ENCODE measurements at regions not wholly inside any gene's neighbourhood (a gene's known extent, or its start where the extent isn't known, plus 50 kb on each side); places are given as distances from the start of the nearest gene placed in this dataset.

DNA sequence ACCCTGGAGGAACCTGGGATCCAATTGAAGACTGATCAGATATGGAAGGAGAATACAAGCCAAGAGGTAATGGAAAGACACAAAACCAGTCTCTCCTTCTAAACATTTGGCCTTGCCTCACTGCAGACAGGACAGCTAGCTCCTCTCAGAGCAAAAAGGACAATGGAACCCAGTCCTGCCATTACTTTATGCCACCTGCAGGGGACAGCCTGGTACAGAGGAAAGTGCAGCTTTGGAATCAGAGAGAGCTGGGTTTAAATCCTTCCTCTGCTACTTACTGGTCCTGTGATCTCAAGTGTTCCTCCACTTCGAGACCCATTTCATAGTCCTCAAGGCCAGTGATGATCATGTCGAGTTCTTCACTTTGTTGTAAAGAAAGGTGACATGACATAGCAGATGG, 159.4 kb upstream of the SMAD3 start:
- no peak for DNase-seq
- TF ChIP-seq GATA1 (IDR thresholded peaks at IDR 0.05; ENCODE audit: low read depth, low read length) (no peak), POLR2A (IDR thresholded peaks at IDR 0.05; ENCODE audit: low read length) (no peak)

DNA sequence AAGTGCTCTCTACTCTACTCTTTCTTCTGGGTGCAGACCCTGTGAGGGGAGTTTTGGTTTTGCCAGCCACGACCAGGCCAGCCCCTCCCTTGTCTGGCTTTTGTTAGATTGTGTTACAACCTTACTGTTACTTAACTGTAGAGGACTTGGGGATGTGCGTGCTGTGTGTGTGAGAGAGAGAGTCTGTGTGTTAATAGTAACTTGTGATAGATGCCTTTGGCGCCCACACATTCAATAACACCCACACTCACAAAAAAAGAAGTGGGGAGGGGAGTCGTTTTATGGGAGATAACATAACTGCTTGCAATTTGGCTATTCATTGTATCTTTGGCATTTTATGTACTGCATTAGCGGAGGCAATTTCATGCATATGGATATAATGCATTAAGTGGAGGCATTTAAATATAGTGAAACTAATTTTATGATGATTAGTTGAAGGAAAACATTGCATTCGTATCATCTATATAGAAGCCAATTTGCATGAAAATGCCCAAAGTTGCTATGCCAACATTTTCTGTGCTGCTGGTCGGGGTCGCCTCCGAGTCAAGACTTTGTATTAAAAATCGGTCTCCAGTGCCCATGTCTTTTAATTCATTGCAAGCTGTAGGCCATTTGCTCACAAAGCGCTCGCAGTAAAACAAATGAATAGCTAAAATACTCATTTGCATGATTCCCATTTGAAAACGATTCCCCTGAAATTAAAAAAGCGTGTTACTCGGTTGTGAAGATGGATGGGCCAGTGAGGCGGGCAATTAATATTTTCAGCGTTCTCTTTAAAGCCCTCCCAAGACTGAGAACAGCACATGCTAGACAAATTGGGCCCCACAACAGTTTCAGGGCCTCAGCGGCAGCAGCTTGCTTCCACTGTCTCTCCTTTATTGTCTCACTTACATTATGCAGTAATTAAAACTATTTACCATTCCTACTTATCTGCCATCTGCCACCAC, 158.5 kb upstream of the SMAD3 start:
- TF ChIP-seq POLR2A (IDR thresholded peaks at IDR 0.05; ENCODE audit: low read length) (no peak), GATA1 (IDR thresholded peaks at IDR 0.05; ENCODE audit: low read depth, low read length) (no peak)
- DNase-seq, result no peak

DNA sequence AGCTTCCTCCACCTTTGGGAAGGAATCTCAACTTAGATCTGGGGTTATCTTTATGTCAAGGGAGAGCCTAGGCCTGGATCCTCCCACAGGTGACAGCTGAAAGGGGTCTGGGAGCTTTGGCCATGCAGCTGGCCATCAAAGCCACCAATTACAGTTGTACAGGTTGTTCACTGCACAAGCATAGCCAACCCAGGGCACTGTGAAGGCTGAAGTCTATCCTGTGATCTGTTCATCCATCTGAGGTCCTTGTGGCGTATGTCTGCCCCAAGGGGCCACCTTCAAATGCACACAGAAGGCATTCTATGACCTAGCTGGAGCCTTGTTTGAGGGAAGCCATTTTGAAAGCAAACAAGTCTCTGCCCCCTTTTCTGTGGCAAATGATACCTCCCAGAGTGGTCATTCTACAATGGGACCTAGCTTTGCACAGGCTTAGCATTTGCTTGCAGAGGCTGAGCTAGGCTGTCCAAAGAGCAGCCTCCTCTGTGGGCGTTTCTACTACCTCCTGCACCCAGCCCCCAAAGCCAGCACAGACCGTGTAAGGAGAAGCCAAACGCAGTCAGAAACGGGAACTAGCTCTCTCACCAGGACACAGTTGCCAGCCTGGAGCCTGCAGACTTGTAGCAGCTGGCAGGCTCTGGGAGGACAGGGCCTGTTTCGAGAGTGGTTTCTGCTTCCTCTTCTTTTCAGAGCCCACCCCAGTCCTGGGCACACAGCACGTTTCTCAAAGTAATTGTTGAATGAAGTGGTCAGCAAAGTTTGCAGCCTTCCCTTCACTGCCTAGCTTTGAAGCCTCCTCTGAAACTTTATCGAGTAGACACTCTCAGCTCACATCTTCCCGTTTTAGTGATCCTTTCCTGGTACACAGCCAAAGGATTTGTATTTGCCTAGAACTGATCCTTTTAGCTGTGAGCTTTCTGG, 157.3 kb upstream of the SMAD3 start:
- no peak for DNase-seq
- TF ChIP-seq GATA1 (IDR thresholded peaks at IDR 0.05; ENCODE audit: low read depth, low read length), result no peak
- TF ChIP-seq POLR2A (IDR thresholded peaks at IDR 0.05; ENCODE audit: low read length), result no peak

DNA sequence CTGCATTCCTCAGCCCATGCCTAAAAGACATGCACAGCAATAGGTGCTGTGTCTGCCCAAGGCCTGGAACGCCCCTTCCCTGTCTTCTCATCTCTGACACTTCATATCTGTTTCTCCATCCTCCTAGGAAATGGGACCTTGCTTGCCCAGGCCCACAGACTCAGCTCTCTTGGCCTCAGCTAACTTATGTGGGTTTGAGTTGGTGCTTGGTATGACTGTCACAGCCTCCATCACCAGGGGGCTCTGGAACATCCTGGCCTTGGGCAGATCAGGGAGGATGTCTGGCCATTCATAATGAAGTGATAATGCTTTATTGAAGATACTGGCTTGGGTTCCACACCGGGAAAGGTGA, 156.7 kb upstream of the SMAD3 start:
- TF ChIP-seq GATA1 (IDR thresholded peaks at IDR 0.05; ENCODE audit: low read depth, low read length), result no peak
- TF ChIP-seq POLR2A (IDR thresholded peaks at IDR 0.05; ENCODE audit: low read length), result no peak
- no peak for DNase-seq

DNA sequence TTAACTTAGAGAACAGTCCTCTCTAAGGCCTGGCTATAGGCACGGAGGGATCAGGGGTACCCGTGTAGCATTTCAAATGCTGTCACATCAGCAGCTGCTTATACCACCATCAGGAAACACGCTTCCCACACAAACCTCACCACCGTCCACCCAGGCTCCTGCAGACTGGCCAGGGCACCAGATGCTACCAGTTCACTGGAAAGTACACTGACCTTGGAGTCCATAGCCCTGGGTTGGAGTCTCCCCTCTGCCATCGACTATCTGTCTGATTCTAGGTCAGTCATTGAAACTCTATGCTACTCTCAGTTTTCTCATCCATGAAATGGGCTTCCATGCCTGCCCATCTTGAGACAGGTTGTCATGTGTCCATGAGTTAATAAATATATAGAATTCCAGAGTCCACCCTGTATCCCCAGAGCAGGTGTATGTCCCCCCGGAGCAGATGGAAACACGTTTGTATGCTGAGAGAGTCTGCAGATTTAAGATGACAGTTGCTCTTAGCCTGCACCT, 156.0 kb upstream of the SMAD3 start:
- no peak for DNase-seq
- TF ChIP-seq POLR2A (IDR thresholded peaks at IDR 0.05; ENCODE audit: low read length) (no peak), GATA1 (IDR thresholded peaks at IDR 0.05; ENCODE audit: low read depth, low read length) (no peak)

DNA sequence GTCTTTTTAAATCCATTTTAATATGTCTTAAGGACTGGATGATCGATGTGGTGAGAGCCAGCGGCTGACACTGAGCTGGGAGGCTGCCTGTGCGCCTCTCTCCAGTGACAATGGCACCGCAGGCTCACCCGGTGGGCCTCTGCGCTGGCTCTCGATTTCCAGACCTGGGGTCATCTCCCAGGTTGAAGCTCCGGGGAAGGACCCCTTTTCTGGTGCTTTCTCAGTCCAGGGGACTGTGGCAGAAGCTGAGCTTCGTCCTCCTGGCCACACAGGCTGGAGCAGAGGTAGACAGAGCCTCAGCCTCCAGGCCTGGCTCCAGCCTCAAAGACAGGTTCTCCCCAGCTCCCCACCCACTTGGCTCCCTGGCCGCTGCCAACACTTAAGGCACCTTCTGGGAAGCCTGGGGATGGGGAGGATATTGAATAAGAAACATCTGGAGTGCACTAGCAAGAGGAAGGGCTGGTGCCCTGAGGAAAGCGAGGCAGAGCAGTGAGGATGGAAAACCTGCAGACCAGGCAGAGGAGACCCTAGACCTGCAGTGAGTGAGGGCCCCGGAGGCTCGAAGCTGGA, 154.2 kb upstream of the SMAD3 start:
- TF ChIP-seq GATA1 (IDR thresholded peaks at IDR 0.05; ENCODE audit: low read depth, low read length) (no peak), POLR2A (IDR thresholded peaks at IDR 0.05; ENCODE audit: low read length) (no peak)
- DNase-seq, result no peak

DNA sequence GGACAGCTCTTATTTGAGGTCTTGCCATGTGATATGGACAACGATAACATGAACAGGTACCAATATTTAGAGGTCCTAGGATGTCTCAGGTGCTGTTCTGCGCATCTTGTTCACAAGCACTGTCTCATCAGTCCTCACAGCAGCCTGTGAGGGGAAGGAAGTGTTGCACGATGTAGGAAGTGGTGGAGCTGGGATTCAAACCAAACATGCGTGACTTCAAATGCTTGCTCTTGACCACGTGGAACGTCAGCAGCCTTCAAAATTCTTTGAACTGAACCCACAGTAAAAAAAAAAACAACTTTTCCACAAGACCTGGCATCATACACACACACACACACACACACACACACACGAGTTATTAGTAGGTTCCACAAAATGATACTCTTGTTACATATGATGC, 153.4 kb upstream of the SMAD3 start:
- DNase-seq, result no peak
- TF ChIP-seq POLR2A (IDR thresholded peaks at IDR 0.05; ENCODE audit: low read length) (no peak), GATA1 (IDR thresholded peaks at IDR 0.05; ENCODE audit: low read depth, low read length) (no peak)

GRCh38 chr15:66912441-66912840, 153.0 kb upstream of the SMAD3 start:
- TF ChIP-seq GATA1 (IDR thresholded peaks at IDR 0.05; ENCODE audit: low read depth, low read length) (no peak), POLR2A (IDR thresholded peaks at IDR 0.05; ENCODE audit: low read length) (no peak)
- DNase-seq, result no peak

- TF ChIP-seq GATA1 (IDR thresholded peaks at IDR 0.05; ENCODE audit: low read depth, low read length) (no peak), POLR2A (IDR thresholded peaks at IDR 0.05; ENCODE audit: low read length) (no peak)
- DNase-seq, result no peak
Observed at GRCh38 chr15:66917904-66918448, 147.4 kb upstream of the SMAD3 start.

- TF ChIP-seq POLR2A (IDR thresholded peaks at IDR 0.05; ENCODE audit: low read length), result no peak
- TF ChIP-seq GATA1 (IDR thresholded peaks at IDR 0.05; ENCODE audit: low read depth, low read length), result no peak
- no peak for DNase-seq
Observed at GRCh38 chr15:66919421-66919820, 146.0 kb upstream of the SMAD3 start.

DNA sequence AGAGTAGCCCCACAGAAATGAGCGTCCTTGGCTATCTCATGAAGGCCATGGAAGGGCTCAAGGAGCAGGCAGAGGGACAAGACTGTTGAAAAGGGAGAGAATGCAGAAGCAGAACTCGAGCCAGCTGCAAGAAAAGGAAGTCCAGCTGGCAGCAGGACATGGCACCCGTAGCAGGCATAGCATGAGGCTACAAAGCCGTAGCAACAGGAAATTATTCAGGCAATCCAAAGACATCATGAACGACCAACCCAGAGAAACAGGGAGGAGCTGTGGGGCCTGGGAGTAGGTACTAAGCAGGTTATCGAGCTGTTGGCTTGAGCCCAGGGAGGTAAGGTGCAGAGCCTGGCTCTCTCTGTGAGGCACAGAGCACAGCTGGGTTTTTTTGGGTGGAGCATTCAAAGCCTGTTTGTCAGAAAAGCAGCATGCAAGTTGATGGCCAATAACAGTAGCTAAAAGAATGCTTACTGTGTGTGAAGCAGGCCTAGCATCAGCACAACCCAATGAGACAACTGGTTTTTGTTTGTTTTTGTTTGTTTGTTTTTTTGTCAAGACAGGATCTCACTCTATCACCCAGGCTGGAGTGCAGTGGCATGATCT, 144.0 kb upstream of the SMAD3 start:
- TF ChIP-seq POLR2A (IDR thresholded peaks at IDR 0.05; ENCODE audit: low read length) (no peak), GATA1 (IDR thresholded peaks at IDR 0.05; ENCODE audit: low read depth, low read length) (no peak)
- no peak for DNase-seq

DNA sequence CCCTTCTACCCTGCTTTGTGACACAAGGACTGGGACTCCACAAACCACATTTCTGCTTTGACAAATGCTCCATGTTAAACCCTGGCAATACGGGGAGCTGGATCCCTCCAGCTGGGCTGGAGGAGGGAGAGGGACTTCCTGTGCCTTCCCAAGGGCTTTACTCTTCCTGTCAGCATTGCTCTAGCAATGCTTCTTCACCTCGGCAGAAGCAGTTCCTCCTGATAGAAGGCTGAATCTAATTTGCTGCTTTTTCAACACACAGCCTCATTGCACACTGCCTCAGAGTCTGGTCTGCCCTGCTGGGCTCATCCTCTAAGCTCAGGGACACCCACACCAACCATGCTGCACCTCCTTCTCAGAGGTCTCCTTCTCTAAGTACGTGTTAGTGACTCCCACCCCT, 142.8 kb upstream of the SMAD3 start:
- TF ChIP-seq POLR2A (IDR thresholded peaks at IDR 0.05; ENCODE audit: low read length) (no peak), GATA1 (IDR thresholded peaks at IDR 0.05; ENCODE audit: low read depth, low read length) (no peak)
- no peak for DNase-seq

DNA sequence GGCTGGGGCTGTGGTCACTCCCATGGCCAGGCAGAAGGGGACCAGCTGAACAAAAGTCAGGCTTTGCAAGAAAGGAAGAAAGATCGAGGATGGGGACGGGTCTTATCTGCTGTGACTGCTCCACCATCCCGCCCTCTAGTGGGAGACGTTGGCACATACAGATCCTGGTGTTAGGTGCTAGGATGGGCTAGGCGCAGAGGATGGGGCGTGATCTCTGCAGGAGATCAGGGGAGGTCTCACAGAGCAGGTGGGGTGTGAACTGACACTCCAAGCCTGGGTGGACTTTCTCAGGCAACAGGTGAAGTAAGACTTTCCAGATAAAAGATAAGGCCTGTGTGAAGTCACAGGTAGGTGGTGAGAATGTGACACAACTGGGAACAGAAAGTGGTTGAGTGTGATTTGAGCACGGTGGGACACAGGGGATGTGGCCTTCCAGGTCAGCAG, 141.9 kb upstream of the SMAD3 start:
- TF ChIP-seq POLR2A (IDR thresholded peaks at IDR 0.05; ENCODE audit: low read length) (no peak), GATA1 (IDR thresholded peaks at IDR 0.05; ENCODE audit: low read depth, low read length) (no peak)
- DNase-seq, result peak; percentile 30 to 52
